HG02763 (cell line): ENCODE measurements at regions not wholly inside any gene's neighbourhood (a gene's known extent, or its start where the extent isn't known, plus 50 kb on each side); places are given as distances from the start of the nearest gene placed in this dataset.

ENCODE experiments used
- ATAC-seq: cut with Tn5 transposase; IDR thresholded peaks from one replicate; pipeline ENCODE4 v1.9.1; 2021; ENCODE audit warnings: mild to moderate bottlenecking, moderate library complexity; ENCODE audit not compliant: unreplicated experiment

- ATAC-seq, result no peak
Observed at GRCh38 chr22:48101704-48102103, 1339.3 kb downstream of the TBC1D22A start.

- no peak for ATAC-seq
Observed at GRCh38 chr22:48100685-48101417, 1338.4 kb downstream of the TBC1D22A start.

- ATAC-seq, result no peak
Observed at GRCh38 chr22:48099671-48100070, 1337.2 kb downstream of the TBC1D22A start.

- no peak for ATAC-seq
Observed at GRCh38 chr22:48099251-48099650, 1336.8 kb downstream of the TBC1D22A start.

GRCh38 chr22:48098921-48099245, 1336.4 kb downstream of the TBC1D22A start:
- peak; percentile 7 for ATAC-seq

GRCh38 chr22:48098243-48098920, 1335.9 kb downstream of the TBC1D22A start:
- ATAC-seq, result peak; percentile 56

- peak; percentile 17 for ATAC-seq
Observed at GRCh38 chr22:48097723-48098122, 1335.3 kb downstream of the TBC1D22A start.

- no peak for ATAC-seq
Observed at GRCh38 chr22:48096851-48097665, 1334.6 kb downstream of the TBC1D22A start.

GRCh38 chr22:48096411-48096810, 1334.0 kb downstream of the TBC1D22A start:
- ATAC-seq, result no peak

- no peak for ATAC-seq
Observed at GRCh38 chr22:48093981-48094380, 1331.5 kb downstream of the TBC1D22A start.

GRCh38 chr22:48092866-48093265, 1330.4 kb downstream of the TBC1D22A start:
- ATAC-seq, result no peak

- ATAC-seq, result no peak
Observed at GRCh38 chr22:48091656-48092223, 1329.3 kb downstream of the TBC1D22A start.

GRCh38 chr22:48091060-48091650, 1328.7 kb downstream of the TBC1D22A start:
- no peak for ATAC-seq

- ATAC-seq, result no peak
Observed at GRCh38 chr22:48090332-48090672, 1327.9 kb downstream of the TBC1D22A start.

GRCh38 chr22:48089601-48090331, 1327.3 kb downstream of the TBC1D22A start:
- no peak for ATAC-seq

- no peak for ATAC-seq
Observed at GRCh38 chr22:48088926-48089536, 1326.6 kb downstream of the TBC1D22A start.

GRCh38 chr22:48088251-48088650, 1325.8 kb downstream of the TBC1D22A start:
- ATAC-seq, result no peak

GRCh38 chr22:48085901-48086645, 1323.6 kb downstream of the TBC1D22A start:
- ATAC-seq, result no peak

GRCh38 chr22:48084729-48085050, 1322.2 kb downstream of the TBC1D22A start:
- ATAC-seq, result no peak
